ENCODE measurements at regions not wholly inside any gene's neighbourhood (a gene's known extent, or its start where the extent isn't known, plus 50 kb on each side); places are given as distances from the start of the nearest gene placed in this dataset.

GRCh38 chr2:7910752-7911151 lies 771.1 kb upstream of the ID2 start:
- no peak for DNase-seq (ENCODE audit: low read depth in 2 of 2, low spot score in 1 of 2)

- no peak for DNase-seq (ENCODE audit: low read depth in 2 of 2, low spot score in 1 of 2)
Observed at GRCh38 chr2:7911196-7911595, 770.7 kb upstream of the ID2 start.

DNA sequence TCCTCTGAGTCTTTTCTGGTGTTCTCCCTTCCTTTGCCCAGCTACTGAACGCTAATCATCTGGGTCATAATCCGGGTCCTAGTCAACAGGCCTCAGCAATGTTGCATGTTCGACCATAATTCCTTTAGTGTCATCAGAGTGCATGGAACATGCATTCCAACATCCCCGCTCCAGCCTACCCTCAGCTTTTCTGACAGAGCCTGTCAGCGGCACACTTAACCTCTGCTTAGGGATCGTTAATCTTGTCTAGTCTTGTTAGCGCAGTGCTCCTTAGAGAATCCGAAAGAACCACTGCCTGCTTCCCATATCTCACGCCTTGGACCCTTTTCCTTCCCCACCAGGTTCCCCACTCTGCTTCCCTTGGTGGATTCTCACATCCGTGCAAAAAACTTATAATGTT lies 767.9 kb upstream of the ID2 start:
- no peak for DNase-seq (ENCODE audit: low read depth in 2 of 2, low spot score in 1 of 2)

- DNase-seq (ENCODE audit: low read depth in 2 of 2, low spot score in 1 of 2): no peak
Observed at GRCh38 chr2:7915302-7916091, 766.4 kb upstream of the ID2 start.

GRCh38 chr2:7916670-7917069 lies 765.2 kb upstream of the ID2 start:
- no peak for DNase-seq (ENCODE audit: low read depth in 2 of 2, low spot score in 1 of 2)

DNA sequence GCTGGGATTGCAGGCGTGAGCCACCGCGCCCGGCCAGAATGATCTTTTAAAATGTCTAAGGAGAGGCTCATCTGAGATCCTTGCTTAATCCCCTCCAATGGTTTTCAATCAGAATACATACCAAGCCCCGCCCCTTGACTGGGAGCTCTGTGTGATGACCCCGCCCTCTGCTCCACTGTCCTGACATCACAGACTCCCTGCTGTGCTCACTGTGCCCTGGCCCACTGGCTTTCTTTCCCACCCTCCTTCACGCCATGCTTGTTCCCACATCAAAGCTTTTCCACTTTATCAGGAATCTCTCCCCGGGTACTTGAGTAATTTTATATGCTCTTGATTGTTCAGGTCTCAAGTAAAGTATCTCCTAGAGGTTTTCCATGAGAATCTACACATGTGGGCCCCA lies 762.3 kb upstream of the ID2 start:
- DNase-seq (ENCODE audit: low read depth in 2 of 2, low spot score in 1 of 2): no peak

- no peak for DNase-seq (ENCODE audit: low read depth in 2 of 2, low spot score in 1 of 2)
Observed at GRCh38 chr2:7924023-7924762, 757.7 kb upstream of the ID2 start.

GRCh38 chr2:7925506-7925905 lies 756.4 kb upstream of the ID2 start:
- no peak for DNase-seq (ENCODE audit: low read depth in 2 of 2, low spot score in 1 of 2)

- DNase-seq (ENCODE audit: low read depth in 2 of 2, low spot score in 1 of 2): no peak
Observed at GRCh38 chr2:7927691-7928090, 754.2 kb upstream of the ID2 start.

DNA sequence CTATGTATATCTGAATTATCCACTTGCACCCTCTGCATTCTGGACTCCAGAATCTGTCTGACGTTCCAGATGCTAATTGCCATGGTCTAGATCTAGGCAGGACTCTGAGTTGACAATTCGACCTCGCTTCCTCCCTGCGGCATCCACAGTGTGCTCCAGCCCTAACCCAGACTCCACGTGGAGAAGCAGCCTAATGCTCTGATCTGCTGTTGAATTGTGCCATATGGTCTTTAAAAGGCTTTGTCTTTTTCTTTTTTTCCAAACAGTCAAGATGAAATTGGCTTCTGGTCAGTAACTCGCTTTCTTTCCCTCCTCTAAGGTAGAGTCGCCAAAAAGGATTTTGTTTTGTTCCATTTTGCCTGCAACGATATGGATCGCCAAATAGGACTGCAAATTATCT lies 752.6 kb upstream of the ID2 start:
- no peak for DNase-seq (ENCODE audit: low read depth in 2 of 2, low spot score in 1 of 2)

GRCh38 chr2:7930800-7931635 lies 750.8 kb upstream of the ID2 start:
- no peak for DNase-seq (ENCODE audit: low read depth in 2 of 2, low spot score in 1 of 2)

DNA sequence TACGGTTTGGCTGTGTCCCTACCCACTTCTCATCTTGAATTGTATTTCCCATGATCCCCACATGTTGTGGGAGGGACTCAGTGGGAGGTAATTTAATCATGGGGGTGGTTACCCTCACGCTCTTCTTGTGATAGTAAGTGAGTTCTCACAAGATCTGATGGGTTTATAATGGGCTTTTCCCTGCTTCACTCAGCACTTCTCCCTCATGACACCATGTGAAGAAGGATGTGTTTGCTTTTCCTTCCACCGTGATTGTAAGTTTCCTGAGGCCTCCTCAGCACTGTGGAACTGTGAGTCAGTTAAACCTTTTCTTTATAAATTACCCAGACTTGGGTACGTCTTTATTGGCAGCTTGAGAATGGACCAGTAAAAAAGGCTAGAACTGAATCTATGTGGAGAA lies 750.0 kb upstream of the ID2 start:
- DNase-seq (ENCODE audit: low read depth in 2 of 2, low spot score in 1 of 2): no peak

- no peak for DNase-seq (ENCODE audit: low read depth in 2 of 2, low spot score in 1 of 2)
Observed at GRCh38 chr2:7933672-7934071, 748.2 kb upstream of the ID2 start.

DNA sequence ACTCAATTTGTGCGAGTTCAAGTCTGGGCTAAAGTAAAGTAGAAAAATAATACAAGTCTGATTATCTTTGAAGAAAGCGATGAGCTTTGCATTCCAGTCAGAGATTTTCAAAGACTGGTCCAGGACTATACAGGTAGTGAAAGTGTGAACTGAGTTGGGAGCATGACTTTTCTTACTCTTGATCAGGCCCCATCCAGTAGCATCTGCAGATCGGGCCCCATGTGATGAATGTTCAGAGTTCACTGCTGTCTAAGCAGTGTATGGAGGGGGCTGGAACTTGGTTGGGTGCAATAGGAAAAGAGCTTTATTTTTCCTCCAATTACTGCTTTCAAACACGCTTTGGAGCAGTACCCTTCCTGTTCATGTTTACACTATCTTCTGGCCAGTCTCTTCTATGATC lies 747.4 kb upstream of the ID2 start:
- DNase-seq (ENCODE audit: low read depth in 2 of 2, low spot score in 1 of 2): no peak

GRCh38 chr2:7937082-7937481 lies 744.8 kb upstream of the ID2 start:
- no peak for DNase-seq (ENCODE audit: low read depth in 2 of 2, low spot score in 1 of 2)

- DNase-seq (ENCODE audit: low read depth in 2 of 2, low spot score in 1 of 2): no peak
Observed at GRCh38 chr2:7940723-7941122, 741.1 kb upstream of the ID2 start.

DNA sequence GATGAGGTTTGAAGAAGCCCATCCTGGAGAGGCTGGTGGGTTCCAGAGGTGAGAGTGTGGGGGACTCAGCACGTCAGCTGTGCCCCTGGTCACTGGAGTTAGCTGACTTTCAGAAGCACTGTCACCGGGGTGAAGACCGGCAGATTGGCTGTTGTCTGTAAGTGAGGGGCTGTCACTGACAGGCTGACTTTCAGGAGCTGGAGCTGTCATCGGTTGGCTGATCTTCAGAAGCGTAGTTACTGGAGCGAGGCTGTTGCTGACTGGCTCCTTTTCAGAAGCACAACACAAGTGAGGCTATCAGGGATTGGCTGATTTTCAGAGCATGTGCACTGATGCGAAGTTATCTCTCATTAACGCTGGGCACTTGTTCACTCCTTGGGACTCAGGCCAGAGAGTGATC lies 738.4 kb upstream of the ID2 start:
- DNase-seq (ENCODE audit: low read depth in 2 of 2, low spot score in 1 of 2): no peak

DNA sequence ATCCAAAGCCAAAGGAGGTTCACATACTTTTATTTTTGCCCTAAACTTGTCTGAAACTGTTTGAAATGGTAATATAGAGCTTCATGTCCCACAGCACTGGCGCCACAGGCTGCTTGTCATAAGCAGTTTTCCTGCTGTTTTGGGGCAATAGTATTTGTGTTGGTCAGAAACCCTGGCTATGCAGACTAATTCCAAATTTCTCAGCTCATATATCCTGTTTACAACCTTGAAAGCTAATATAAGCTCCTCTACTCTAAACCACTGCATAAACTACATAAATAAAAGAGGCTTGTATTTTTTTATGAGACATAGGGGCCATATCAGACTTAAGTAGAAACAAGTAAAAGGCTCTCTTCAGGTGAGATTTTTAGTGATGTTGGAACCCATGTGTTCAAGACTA lies 736.8 kb upstream of the ID2 start:
- no peak for DNase-seq (ENCODE audit: low read depth in 2 of 2, low spot score in 1 of 2)

DNA sequence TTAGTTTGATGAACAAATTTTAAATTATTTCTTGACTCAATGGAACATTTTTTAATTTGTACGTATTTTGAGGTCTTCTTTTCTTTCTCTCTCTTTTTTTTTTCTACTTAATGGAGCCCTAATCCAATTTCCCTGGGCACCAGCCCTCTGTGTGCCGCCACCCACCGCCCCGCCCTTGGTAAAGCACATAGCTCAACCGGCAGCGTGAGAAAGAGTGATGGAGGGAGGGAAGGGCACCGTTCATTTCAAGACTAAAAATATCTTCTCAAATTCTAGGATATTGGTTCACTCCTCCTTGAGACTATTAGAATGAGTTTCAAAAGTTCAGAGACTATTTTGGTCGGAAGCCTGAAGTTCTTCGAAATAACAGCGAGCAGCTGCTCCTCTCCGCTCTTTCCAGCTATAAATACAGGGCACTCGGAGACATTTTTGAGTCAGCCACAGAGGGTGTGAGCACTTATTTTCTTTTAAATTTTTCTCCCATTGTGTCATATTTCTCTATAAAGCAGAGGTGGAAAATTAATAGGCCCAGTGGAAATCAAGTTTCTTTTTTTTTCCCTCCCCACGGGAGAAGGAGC lies 731.7 kb upstream of the ID2 start:
- DNase-seq (ENCODE audit: low read depth in 2 of 2, low spot score in 1 of 2): no peak

- no peak for DNase-seq (ENCODE audit: low read depth in 2 of 2, low spot score in 1 of 2)
Observed at GRCh38 chr2:7951001-7951400, 730.9 kb upstream of the ID2 start.

GRCh38 chr2:7951490-7951889 lies 730.4 kb upstream of the ID2 start:
- DNase-seq (ENCODE audit: low read depth in 2 of 2, low spot score in 1 of 2): no peak
